GM18507 (cell line): ENCODE measurements at regions not wholly inside any gene's neighbourhood (a gene's known extent, or its start where the extent isn't known, plus 50 kb on each side); places are given as distances from the start of the nearest gene placed in this dataset.

Source experiments
- DNase-seq: peaks from one replicate; pipeline ENCODE4 v3.0.0; 2011; ENCODE audit warnings: low read depth; ENCODE audit not compliant: insufficient read length; ENCODE audit errors: extremely low spot score
- FAIRE-seq: peaks from 2 replicates; lab custom pipeline; 2011; peaks lifted over from hg19 to GRCh38; lab: Jason Lieb, UNC

GRCh38 chr13:55245005-55245644 lies 1895.6 kb upstream of the PRR20A start:
- DNase-seq (no peak), FAIRE-seq (no peak)

DNA sequence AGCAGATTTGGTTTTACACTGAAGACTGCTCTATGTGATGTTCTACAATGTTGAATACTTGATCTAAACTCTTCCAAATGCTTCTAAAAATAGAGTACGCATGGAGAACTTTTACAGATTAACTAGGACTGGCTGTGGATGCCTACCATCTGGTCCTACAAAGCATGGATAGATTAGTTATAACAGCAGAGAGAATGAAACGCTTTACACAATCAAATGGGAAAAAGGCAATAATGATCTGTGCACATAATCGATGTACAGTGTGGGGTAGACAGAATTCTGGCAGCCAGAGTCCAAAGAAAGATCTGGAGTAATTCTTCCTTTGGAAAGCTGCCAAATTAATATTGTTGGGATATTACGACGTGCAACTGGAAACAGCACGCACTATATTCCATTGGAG lies 1885.5 kb upstream of the PRR20A start:
- no peak for FAIRE-seq
- DNase-seq: no peak

- no peak for FAIRE-seq
- no peak for DNase-seq
Measured at GRCh38 chr13:55263045-55263444, 1877.7 kb upstream of the PRR20A start.

DNA sequence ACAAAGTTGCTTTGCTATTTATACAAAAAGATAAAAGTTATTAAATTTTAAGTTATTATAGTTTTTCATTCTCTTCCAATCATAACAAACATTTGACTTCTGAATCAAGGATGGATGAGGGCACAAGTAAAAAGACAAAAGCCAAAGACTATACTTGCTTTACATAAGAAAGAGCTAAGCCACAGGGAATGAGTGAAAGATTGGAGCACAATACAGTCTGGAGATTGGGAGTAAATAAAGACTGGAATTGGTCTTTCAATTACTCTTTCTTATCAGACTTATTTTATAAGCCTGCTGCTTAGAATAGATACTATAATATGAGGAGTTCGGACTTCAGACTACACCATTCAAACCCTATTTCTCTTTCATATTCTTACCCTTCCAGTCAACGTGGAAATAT lies 1874.1 kb upstream of the PRR20A start:
- no peak for DNase-seq
- no peak for FAIRE-seq

DNA sequence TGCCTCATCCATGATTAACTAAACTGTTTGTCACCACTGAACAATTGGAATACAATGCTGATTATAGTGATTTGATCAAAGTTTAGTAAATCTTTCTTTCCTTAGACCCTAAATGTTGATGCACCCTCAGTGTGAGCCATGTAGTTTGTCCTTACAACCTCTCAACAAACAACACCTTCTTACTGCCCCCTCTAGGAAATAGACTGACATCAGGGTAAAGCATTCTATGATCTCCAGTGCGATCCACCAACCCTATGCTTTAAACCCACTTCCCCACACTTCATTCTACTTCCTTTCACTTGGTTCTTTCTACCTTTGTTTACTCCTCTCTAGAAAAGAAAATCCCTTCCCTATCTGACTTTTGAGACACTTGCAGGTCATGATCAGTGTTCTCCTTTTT lies 1842.5 kb upstream of the PRR20A start:
- FAIRE-seq (no peak), DNase-seq (no peak)

- no peak for DNase-seq
- no peak for FAIRE-seq
Measured at GRCh38 chr13:55302568-55302967, 1838.2 kb upstream of the PRR20A start.

DNA sequence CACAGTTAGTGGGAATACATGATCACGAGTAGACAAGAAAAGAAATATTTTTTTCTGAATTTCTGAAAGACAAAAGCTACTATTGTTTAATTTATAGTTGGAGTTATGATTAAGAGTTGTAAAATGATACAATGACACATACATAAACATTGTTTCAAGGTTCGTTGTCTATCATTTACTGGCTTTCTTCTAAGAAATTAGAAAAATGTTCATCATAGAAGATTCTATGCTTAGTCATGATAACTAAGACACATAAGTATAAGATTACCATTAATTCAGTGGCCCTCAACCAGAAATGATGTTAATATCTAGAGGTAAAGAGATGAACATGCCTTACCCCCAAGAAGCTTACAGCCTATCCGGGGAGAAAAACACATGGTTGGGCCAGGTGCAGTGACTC lies 1832.8 kb upstream of the PRR20A start:
- no peak for DNase-seq
- no peak for FAIRE-seq

- no peak for FAIRE-seq
- no peak for DNase-seq
Measured at GRCh38 chr13:55341891-55342290, 1798.8 kb upstream of the PRR20A start.

DNA sequence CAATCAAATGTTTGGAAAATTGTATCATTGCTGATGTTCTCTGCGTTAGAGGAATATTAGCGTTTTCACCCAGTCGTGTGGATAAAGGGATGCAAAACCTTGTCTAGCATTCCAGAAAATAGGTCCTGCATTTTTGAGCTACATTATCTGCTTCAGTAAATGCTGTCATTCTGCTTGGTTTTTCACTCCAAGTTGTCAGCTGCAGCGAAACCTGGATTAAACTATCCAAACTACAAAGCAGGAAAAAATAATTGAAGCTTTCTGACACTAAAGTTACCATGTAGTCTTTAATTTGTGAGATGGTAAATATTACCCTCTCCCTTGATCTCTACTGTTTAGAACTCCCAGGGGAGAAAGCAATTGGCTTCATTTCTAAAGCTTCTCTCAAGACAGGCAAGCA lies 1795.5 kb upstream of the PRR20A start:
- DNase-seq (no peak), FAIRE-seq (no peak)

DNA sequence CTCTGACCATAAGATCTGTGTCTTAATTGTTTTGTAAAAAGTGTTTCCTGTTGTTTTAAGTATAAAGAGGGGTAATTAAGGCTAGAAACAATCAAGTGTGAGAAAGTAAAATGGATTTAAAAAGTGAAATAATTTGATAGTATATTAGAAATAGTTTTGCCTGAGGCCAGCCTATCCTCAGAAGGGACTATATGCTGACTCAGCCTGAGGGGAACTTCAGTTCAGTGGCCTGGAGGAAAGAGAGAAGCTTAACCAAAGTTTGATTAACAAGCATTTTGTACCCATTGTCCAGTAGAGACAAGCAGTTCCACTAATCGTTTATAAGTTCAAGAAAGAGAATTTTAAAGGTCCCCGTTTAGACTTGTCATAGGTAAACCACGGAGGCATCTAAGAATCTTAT lies 1793.2 kb upstream of the PRR20A start:
- FAIRE-seq (no peak), DNase-seq (no peak)

DNA sequence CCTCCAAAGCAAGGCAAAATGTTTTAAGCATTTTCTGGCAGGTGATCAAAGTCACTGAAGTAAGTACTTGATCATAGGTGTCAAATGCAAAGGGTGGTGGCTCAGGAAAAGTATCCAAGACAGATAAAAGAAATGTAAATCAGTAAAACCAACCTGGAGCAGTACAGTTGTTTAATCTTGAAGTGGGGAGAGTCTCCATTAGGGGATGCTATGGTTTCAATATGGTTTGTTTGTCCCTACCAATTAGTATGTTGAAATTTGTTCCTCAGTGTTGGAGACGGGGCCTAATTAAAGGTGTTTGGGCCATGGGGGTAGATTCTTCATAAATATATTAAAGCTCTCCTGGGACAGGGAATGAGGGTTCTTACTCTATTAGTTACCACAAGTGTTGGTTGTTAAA lies 1781.7 kb upstream of the PRR20A start:
- DNase-seq: no peak
- no peak for FAIRE-seq

GRCh38 chr13:55361141-55361540 lies 1779.6 kb upstream of the PRR20A start:
- DNase-seq (no peak), FAIRE-seq (no peak)

GRCh38 chr13:55366676-55367075 lies 1774.0 kb upstream of the PRR20A start:
- FAIRE-seq (no peak), DNase-seq (no peak)

DNA sequence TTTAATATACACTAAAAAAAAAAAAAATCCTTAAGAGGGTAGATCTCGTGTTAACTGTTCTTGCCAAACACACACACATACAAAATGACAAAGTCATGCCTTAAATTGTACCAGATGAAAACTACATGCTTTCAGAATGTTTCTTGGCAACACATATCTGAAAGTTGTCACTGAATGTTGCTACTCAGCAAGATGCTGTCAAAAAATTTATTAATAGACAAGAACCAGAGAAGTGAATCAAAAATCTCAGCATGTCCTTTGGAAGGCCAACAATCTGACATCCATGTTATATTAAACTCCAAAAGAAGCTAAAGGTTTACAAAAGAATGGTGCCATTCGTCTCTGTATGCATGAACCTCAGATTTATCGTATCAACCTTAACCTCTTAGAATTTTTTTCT lies 1746.2 kb upstream of the PRR20A start:
- DNase-seq (no peak), FAIRE-seq (no peak)

DNA sequence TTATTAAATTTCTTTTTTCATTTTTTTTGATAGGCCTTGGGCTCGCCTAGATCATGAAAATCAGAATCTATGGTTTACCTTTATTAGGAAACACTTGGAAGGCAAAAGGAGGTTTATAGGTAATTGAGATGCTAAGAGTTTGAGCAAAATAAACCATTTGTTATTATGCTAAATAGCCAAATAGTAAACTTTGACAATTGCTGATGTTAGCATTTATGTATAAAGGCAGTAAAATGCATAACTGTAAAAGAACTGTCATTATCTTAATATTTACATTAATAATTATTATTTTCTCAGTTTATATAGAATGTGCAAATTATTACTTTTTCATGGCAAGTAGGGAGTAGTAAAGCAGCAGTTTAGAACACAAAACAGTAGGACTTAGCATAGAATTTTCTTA lies 1737.8 kb upstream of the PRR20A start:
- no peak for FAIRE-seq

GRCh38 chr13:55403887-55404487 lies 1736.7 kb upstream of the PRR20A start:
- no peak for DNase-seq
- no peak for FAIRE-seq

More for the DNA sequence above, 1737.8 kb upstream of the PRR20A start:
- no peak for DNase-seq

- no peak for FAIRE-seq
- DNase-seq: no peak
Measured at GRCh38 chr13:55410398-55411330, 1730.1 kb upstream of the PRR20A start.

GRCh38 chr13:55418095-55418494 lies 1722.6 kb upstream of the PRR20A start:
- DNase-seq: no peak
- no peak for FAIRE-seq

- FAIRE-seq: no peak
- no peak for DNase-seq
Measured at GRCh38 chr13:55432814-55433213, 1707.9 kb upstream of the PRR20A start.

DNA sequence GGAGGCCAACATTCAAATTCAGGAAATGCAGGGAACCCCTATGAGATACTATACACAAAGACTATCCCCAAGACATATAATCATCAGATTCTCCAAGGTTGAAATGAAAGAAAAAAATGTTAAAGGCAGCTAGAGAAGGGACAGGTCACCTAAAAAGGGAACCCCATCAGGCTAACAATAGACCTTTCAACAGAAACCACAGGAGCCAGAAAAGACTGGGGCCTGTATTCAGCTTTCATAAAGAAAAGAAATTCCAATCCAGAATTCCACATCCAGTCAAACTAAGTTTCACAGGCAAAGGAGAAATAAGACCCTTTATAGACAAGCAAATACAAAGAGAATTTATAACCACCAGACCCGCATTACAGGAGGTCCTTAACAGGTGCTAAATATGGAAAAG lies 1703.6 kb upstream of the PRR20A start:
- DNase-seq (no peak), FAIRE-seq (no peak)

DNA sequence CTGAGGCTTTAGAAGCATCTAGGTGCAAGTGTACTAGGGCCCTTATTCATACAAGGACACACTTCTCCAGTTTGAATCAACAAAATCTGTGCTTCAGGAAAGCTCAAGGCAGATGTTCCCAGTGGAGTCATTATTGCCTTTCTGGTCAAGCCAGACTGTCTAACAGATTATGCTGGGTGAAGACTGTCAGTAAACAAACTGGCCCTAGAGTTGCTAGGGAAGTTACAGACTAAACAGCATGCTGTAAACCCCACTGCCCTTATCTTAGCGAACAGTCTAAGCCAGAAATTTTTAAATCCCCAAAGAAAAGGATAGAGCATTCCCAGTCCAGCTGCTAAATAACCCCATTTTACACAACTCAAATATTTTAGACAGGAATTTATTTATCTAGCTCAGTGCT lies 1701.3 kb upstream of the PRR20A start:
- DNase-seq: no peak
- no peak for FAIRE-seq
